ENCODE measurements at regions not wholly inside any gene's neighbourhood (a gene's known extent, or its start where the extent isn't known, plus 50 kb on each side); places are given as distances from the start of the nearest gene placed in this dataset.

GRCh38 chr6:19160081-19160730 lies 677.0 kb upstream of the ID4 start:
- no peaks in the 10 kb centered on the region for H3K4me1 ChIP-seq (ENCODE audit: low read depth, poor library complexity, severe bottlenecking)
- H2AFZ ChIP-seq (ENCODE audit: low read depth): no peak overlapping the region
- no peak overlapping the region for H3K9ac ChIP-seq
- H4K20me1 ChIP-seq (ENCODE audit: insufficient read depth): no peaks in the 10 kb centered on the region
- H3K27ac ChIP-seq: no peak overlapping the region
- no peak overlapping the region for H3K4me2 ChIP-seq
- no peak overlapping the region for H3K4me3 ChIP-seq (IDR thresholded peaks at IDR 0.05; ENCODE audit: insufficient read depth, low read depth, low read length)
- no peaks in the 10 kb centered on the region for H3K27me3 ChIP-seq (ENCODE audit: insufficient read depth, low read depth)
- no peaks in the 10 kb centered on the region for H3K36me3 ChIP-seq (ENCODE audit: insufficient read depth)
- TF ChIP-seq CTCF (conservative IDR thresholded peaks at IDR 0.05; ENCODE audit: low read depth, low read length): no peak
- H3K79me2 ChIP-seq (ENCODE audit: insufficient read depth, low read depth): no peaks in the 10 kb centered on the region

GRCh38 chr6:19167251-19167650 lies 669.9 kb upstream of the ID4 start:
- Histone ChIP-seq H2AFZ (ENCODE audit: low read depth) (no peak overlapping the region), H3K4me1 (ENCODE audit: low read depth, poor library complexity, severe bottlenecking) (no peaks in the 10 kb centered on the region), H3K4me2 (no peak overlapping the region), H3K4me3 (IDR thresholded peaks at IDR 0.05; ENCODE audit: insufficient read depth, low read depth, low read length) (no peak overlapping the region), H3K36me3 (ENCODE audit: insufficient read depth) (no peaks in the 10 kb centered on the region), H4K20me1 (ENCODE audit: insufficient read depth) (no peaks in the 10 kb centered on the region), H3K79me2 (ENCODE audit: insufficient read depth, low read depth) (no peaks in the 10 kb centered on the region), H3K27ac (no peak overlapping the region), H3K9ac (no peak overlapping the region), H3K27me3 (ENCODE audit: insufficient read depth, low read depth) (no peaks in the 10 kb centered on the region)
- TF ChIP-seq CTCF (conservative IDR thresholded peaks at IDR 0.05; ENCODE audit: low read depth, low read length): no peak

GRCh38 chr6:19169366-19169765 lies 667.8 kb upstream of the ID4 start:
- H3K79me2 ChIP-seq (ENCODE audit: insufficient read depth, low read depth): no peaks in the 10 kb centered on the region
- no peaks in the 10 kb centered on the region for H4K20me1 ChIP-seq (ENCODE audit: insufficient read depth)
- H3K27ac ChIP-seq: no peak overlapping the region
- H3K36me3 ChIP-seq (ENCODE audit: insufficient read depth): no peaks in the 10 kb centered on the region
- H3K4me1 ChIP-seq (ENCODE audit: low read depth, poor library complexity, severe bottlenecking): no peaks in the 10 kb centered on the region
- TF ChIP-seq CTCF (conservative IDR thresholded peaks at IDR 0.05; ENCODE audit: low read depth, low read length): no peak
- H3K9ac ChIP-seq: no peak overlapping the region
- no peak overlapping the region for H3K4me2 ChIP-seq
- no peak overlapping the region for H2AFZ ChIP-seq (ENCODE audit: low read depth)
- no peak overlapping the region for H3K4me3 ChIP-seq (IDR thresholded peaks at IDR 0.05; ENCODE audit: insufficient read depth, low read depth, low read length)
- no peaks in the 10 kb centered on the region for H3K27me3 ChIP-seq (ENCODE audit: insufficient read depth, low read depth)

- H3K4me2 ChIP-seq: no peak overlapping the region
Measured at GRCh38 chr6:19175023-19175422, 662.1 kb upstream of the ID4 start.

More at GRCh38 chr6:19175023-19175422, 662.1 kb upstream of the ID4 start:
- H3K27me3 ChIP-seq (ENCODE audit: insufficient read depth, low read depth): no peaks in the 10 kb centered on the region
- no peaks in the 10 kb centered on the region for H3K4me1 ChIP-seq (ENCODE audit: low read depth, poor library complexity, severe bottlenecking)
- no peak for TF ChIP-seq CTCF (conservative IDR thresholded peaks at IDR 0.05; ENCODE audit: low read depth, low read length)
- H4K20me1 ChIP-seq (ENCODE audit: insufficient read depth): no peaks in the 10 kb centered on the region
- H3K36me3 ChIP-seq (ENCODE audit: insufficient read depth): no peaks in the 10 kb centered on the region
- no peak overlapping the region for H3K4me3 ChIP-seq (IDR thresholded peaks at IDR 0.05; ENCODE audit: insufficient read depth, low read depth, low read length)
- H3K9ac ChIP-seq: no peak overlapping the region
- H2AFZ ChIP-seq (ENCODE audit: low read depth): no peak overlapping the region
- no peak overlapping the region for H3K27ac ChIP-seq
- no peaks in the 10 kb centered on the region for H3K79me2 ChIP-seq (ENCODE audit: insufficient read depth, low read depth)
